ENCODE measurements at regions not wholly inside any gene's neighbourhood (a gene's known extent, or its start where the extent isn't known, plus 50 kb on each side); places are given as distances from the start of the nearest gene placed in this dataset.

GRCh38 chr10:106384496-106384895 lies 780.0 kb downstream of the SORCS1 start:
- no peak for TF ChIP-seq CTCF (optimal IDR thresholded peaks at IDR 0.05 in 1 of 3, IDR thresholded peaks at IDR 0.05 in 1 of 3, conservative IDR thresholded peaks at IDR 0.05 in 1 of 3; ENCODE audit: extremely low read depth in 1 of 3, insufficient read depth in 2 of 3, low read length in 3 of 3)
- no peak for TF ChIP-seq EZH2 (IDR thresholded peaks at IDR 0.05; ENCODE audit: low read length)

Data from keratinocyte (primary cell).